NCI-H2107 treated with DMSO at 0.1 percent for 48 hours (cell line): ENCODE measurements at regions not wholly inside any gene's neighbourhood (a gene's known extent, or its start where the extent isn't known, plus 50 kb on each side); places are given as distances from the start of the nearest gene placed in this dataset.
"Not testable (repeated sequence)": the region's sequence is repeated elsewhere in the genome, so short reads cannot be mapped to it uniquely, and the experiment has no call there.

Experiments
- DNase-seq: peaks from one replicate; lab custom pipeline; 2025; ENCODE audit not compliant: unreplicated experiment; lab: John Stamatoyannopoulos, UW

DNA sequence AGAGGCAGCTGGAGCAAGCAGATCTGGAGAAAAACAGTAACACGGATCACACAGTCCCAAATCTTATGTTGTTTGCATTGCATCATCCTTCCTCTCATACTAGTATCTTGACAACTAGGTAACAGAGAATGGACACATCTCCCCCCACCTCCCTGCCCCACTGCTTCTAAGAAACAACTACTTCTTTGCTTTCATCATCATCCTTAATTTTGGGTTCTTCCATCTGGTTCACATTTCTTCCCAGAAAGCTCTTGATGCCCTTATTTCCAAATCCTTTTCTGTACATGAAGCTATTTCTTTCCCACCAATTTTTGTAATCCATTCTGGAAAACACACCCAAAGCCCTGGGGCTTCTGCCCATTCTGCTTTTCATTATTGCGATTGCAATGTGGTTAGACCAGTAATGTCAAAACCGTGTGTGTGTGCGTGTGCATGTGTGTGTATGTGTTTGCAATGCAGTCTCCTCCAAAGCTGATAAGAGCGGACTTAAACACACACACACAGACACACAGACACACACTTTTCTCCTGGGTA is 254.7 kb upstream of the SLC30A5 start:
- no peak for DNase-seq

DNA sequence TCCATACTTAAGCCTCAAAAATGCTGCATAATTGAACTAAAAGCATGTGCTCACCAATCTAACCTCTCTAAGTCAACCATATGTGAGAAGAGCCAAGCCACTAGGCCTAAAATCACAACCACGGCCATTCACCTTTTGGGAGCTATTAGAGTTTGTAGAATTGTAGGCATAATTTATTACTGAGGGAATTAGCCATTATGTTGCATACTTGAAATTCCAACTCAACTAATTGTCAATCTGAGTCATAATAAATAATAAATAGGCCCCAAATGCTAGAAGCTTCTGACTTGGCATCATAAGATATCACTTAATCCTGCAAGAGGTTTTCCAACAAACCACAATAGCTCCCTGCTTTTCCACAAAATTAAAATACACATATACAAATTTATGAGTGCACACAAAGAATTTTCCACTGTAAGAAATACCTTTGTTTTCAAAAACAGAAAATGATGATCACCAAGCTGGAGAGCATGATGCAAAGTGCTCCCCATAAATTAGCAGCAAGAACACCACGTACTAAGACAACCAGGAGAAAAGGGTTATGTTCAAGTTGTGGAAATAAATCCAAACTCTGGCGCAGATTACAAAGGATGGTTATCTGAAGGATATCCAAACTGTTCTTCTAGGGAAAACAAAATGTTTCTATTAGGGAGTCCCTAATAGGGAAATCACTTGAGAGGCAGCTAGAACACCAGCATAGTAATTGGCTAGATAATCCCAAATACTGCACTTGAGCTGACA is 250.0 kb upstream of the SLC30A5 start:
- DNase-seq = no peak

DNA sequence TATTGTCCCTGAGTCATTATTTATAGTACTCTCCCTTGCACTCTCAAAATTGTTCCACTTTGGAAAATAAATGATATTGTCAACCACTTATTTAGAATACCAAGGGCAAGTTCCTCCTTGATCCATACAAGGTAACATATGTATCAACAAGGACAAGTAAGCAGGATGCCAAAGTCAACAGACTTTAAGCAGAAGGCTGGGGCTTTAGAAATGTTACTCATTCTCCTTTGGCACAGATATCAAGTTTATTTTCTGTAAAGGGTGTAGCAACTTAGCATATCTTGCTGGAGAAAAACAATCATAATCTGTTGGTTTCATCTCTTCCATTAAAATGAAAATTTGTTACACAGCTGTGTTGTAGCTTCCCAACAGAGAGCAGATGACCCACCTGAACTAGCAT is 248.7 kb upstream of the SLC30A5 start:
- no peak for DNase-seq

DNA sequence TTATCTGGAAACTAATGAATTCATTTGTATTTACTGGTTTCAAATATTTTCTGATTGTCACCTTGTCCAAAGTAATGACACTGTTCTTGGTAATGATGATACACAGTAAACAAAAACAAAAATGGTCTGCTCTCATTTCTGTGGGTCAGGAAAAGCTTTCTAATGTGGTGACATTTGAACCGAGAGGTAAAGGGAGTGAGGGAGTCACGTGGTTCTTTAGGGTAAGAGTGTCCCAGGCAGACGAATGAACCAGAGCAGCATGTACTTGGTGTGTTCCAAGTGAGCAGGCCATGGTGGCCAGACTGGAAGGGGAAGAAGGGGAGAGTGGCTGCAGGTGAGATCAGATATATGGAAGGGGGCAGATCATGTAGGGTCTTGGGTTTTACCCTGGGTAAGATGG is 247.0 kb upstream of the SLC30A5 start:
- DNase-seq = no peak

GRCh38 chr5:68848091-68848490 is 245.7 kb upstream of the SLC30A5 start:
- DNase-seq = no peak

DNA sequence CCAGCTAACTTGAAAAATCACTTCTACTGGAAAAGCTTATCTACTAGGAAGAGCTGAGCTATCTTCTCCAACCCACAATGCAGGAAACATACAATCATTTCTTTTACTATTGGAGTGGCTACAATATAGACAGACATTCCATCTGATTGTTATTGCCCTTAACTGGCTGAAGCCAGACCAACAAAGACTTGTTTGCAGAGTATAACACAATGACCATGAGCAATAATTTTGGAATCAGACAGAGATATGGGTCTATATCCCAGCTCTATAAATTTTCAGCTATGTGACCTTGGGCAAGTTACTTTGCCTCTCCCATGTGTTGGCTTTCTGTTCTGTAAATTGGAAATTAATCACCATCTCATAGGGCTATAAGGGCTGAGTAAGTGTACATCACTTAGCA is 244.7 kb upstream of the SLC30A5 start:
- no peak for DNase-seq

DNA sequence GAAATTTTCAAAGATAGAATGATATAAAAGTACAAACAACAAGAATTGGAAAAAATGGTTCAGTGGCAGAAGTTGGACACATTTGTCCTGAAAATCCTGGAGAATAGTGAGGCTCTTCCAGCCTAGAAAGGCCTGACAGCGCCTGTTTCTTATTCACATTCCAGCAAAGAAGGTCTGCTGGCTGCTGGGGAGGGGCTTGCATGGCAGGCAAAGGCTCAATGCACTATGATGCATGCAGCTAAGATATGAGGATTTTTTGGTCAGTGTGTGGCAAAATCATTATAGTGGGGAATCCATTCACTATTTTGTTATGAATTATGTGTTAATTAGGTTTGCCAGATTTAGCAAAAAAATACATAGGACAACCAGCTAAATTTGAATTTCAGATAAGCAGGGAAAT is 243.9 kb upstream of the SLC30A5 start:
- no peak for DNase-seq

GRCh38 chr5:68861099-68861498 is 232.7 kb upstream of the SLC30A5 start:
- DNase-seq = no peak

DNA sequence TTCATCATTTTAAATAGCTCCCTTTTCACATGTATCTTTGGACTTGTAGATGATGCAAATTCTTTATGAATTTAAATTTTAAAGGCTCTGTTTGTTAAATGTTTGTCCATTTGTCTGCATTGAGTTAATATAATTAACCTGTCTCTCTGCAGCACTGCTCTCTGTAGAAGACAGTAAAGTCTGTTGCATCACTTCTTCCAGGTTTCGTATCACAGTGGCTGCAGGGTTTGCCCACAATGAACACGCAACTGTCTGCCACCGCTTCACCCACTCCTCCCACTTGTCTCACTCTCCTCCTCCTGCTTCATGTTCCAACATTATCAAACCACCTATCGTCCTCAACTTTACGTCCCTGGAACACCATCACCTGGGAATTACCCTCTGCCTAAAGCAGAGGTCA is 231.3 kb upstream of the SLC30A5 start:
- no peak for DNase-seq

DNA sequence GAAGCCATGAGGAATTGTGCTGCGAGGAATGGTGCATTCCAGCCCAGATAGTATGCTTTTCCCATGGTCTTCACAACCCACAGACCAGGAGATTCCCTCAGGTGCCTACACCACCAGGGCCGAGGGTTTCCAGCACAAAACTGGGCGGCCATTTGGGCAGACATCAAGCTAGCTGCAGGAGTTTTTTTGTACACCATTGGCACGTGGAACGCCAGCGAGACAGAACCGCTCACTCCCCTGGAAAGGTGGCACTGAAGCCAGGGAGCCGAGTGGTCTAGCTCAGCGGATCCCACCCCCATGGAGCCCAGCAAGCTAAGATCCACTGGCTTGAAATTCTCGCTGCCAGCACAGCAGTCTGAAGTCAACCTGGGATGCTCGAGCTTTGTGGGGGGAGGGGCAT is 228.6 kb upstream of the SLC30A5 start:
- DNase-seq = not testable (repeated sequence)

- peak; percentile 2 for DNase-seq
These were observed 221.6 kb upstream of the SLC30A5 start for GRCh38 chr5:68872088-68872839.

- DNase-seq = no peak
These were observed 220.6 kb upstream of the SLC30A5 start for GRCh38 chr5:68873198-68873597.

DNA sequence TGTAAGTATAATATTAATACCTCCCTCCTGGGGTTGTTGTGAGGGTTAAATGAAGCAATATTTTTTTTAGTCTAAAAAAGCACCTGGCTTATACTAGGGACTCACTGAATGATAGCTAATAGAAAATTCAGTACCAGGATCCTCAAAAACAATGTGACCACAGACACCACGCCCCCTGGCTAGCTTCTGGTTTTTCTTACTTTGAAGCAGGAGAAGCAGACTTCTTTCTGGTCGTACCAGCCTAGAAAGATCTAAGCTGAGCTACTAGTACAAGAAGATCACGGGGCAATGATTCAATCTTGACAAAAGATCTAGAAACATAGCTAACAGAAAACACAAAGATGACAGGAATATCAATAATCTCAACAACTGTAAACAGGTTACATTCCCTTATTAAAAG is 218.5 kb upstream of the SLC30A5 start:
- no peak for DNase-seq

DNA sequence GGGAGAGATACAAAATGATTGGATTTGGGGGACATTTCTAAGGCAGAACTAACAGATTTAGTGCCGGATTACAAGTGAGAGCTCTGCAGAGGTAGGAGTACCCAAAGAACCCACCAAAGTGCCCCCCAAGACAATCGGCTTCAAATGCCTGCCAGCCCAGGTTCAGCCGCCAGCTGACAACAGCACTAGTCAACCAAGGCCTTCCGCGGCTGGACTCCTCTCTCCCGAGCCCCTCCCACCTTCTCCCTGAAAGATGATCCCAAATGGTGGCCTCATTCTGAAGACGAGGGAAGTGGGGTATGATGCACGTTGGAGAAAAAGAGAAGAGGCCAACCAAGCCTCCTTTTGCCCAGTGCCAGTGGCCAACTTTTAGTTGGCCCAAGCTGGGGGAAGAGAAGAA is 210.4 kb upstream of the SLC30A5 start:
- DNase-seq = no peak

GRCh38 chr5:68884144-68884754 is 209.6 kb upstream of the SLC30A5 start:
- DNase-seq = no peak

GRCh38 chr5:68884883-68885282 is 208.9 kb upstream of the SLC30A5 start:
- no peak for DNase-seq

DNA sequence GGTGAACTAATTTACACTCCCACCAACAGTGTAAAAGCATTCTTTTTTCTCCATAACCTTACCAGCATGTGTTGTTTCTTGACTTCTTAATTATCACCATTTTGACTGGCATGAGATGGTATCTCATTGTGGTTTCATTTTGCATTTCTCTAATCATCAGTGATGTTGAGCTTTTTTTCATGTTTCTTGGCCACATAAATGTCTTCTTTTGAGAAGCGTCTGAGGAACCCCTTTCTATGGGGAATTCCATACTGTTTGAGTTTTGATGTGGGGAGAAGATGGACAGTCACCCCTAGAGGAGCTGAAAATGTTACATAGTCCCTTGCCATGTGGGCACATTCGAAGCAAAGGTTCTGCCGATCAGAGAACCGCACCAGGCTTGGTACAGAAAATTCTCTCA is 207.0 kb upstream of the SLC30A5 start:
- DNase-seq = no peak

GRCh38 chr5:68891718-68892117 is 202.1 kb upstream of the SLC30A5 start:
- DNase-seq = no peak

GRCh38 chr5:68894673-68895072 is 199.1 kb upstream of the SLC30A5 start:
- DNase-seq = no peak

GRCh38 chr5:68898951-68899471 is 194.8 kb upstream of the SLC30A5 start:
- peak; percentile 23 for DNase-seq

DNA sequence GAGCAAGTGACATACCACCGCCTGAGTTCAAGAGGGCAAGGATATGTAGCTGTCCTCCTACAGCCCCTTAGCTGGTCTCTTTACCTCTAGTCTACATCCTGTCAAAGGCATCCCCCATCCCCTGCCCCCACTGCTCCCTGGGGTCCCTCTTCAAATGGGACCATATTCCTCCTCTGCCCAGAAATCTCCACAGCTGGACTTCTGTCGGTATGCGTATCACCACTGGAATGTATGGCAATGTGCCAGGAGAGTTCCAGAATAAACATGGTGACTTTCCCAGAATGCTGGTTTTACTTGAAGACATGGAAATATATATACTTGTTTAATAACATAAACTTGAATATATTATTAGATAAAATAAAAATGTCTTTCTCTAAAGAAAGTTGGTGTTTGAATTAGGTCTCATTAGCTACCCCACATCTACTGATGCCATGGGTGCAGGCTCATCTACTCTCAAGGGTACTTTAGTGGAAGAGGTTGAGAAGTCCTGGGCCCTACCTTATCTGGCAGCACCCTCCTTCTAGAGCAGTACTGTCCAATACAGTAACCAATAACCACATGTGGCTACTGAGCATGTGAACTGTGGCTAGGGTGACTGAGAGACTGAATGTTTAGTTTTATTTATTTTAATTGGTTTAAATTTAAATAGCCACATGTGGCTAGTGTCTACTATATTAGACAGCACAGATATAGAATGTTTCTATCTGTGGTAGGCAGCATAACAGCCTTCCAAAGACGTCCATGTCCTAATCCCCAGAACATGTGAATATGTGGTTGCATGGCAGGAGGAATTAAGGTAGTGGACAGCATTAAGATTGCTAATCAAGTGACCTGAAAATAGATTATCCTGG is 181.7 kb upstream of the SLC30A5 start:
- no peak for DNase-seq
